HCT116 (cell line): ENCODE measurements at regions not wholly inside any gene's neighbourhood (a gene's known extent, or its start where the extent isn't known, plus 50 kb on each side); places are given as distances from the start of the nearest gene placed in this dataset.

Experiments
- EZH2 ChIP-seq: fragments of 200-600 bp; sonication (generic); IDR thresholded peaks from 2 replicates; pipeline ENCODE4 v1.6.1; 2017; ENCODE audit warnings: antibody characterized with exemption, mixed run types
- POLR2A ChIP-seq: IDR thresholded peaks from 2 replicates; pipeline ENCODE4 v1.7.0; 2011; ENCODE audit warnings: borderline replicate concordance; ENCODE audit not compliant: insufficient read depth, insufficient read length; ENCODE audit errors: extremely low read depth
- TCF7L2 ChIP-seq: IDR thresholded peaks from 2 replicates; pipeline ENCODE4 v1.7.0; 2011; ENCODE audit warnings: borderline replicate concordance, inconsistent platforms; ENCODE audit not compliant: insufficient read depth, insufficient read length; ENCODE audit errors: extremely low read depth
- TF ChIP-seq, protein P1 (sequence below): IDR thresholded peaks from 2 replicates; pipeline ENCODE4 v1.6.1; 2012
- TF ChIP-seq, protein P2 (sequence below), 3 experiments: fragments of 200-600 bp in 1 of 3; sonication (generic) in 1 of 3; IDR thresholded peaks in 2 of 3; conservative IDR thresholded peaks in 1 of 3; 2 replicates each; pipeline ENCODE4 v1.5.1; 2012 to 2017; ENCODE audit warnings: low read depth in 2 of 3, low read length in 2 of 3, antibody characterized with exemption in 1 of 3, borderline replicate concordance in 1 of 3, control low read depth in 1 of 3, mild to moderate bottlenecking in 1 of 3, mixed read lengths in 1 of 3, mixed run types in 1 of 3, moderate library complexity in 1 of 3; ENCODE audit not compliant: insufficient read depth in 1 of 3

DNA sequence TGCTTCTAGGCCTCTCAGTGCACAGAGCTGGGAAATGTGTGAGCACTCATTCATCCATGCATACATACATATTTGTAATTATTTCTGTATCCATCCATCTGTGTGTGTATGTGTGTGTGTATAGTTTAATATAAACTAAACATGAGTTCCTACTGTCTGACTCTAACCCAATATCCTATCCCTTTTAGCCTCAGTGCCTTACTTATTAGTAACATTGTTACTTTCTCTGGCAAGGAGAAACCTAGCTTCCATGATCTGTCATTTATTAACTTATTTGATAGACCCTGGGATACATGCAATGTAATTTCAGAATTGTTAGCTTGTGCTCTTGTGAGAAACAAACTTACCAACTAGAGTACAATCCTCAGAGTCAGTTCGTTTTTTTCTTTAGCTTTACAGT is 59.0 kb upstream of the WSCD1 start:
- no peak for TF ChIP-seq POLR2A
- TF ChIP-seq, protein P1, sequence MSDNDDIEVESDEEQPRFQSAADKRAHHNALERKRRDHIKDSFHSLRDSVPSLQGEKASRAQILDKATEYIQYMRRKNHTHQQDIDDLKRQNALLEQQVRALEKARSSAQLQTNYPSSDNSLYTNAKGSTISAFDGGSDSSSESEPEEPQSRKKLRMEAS = no peak
- no peak for TF ChIP-seq TCF7L2
- TF ChIP-seq EZH2 = no peak
- TF ChIP-seq, protein P2, sequence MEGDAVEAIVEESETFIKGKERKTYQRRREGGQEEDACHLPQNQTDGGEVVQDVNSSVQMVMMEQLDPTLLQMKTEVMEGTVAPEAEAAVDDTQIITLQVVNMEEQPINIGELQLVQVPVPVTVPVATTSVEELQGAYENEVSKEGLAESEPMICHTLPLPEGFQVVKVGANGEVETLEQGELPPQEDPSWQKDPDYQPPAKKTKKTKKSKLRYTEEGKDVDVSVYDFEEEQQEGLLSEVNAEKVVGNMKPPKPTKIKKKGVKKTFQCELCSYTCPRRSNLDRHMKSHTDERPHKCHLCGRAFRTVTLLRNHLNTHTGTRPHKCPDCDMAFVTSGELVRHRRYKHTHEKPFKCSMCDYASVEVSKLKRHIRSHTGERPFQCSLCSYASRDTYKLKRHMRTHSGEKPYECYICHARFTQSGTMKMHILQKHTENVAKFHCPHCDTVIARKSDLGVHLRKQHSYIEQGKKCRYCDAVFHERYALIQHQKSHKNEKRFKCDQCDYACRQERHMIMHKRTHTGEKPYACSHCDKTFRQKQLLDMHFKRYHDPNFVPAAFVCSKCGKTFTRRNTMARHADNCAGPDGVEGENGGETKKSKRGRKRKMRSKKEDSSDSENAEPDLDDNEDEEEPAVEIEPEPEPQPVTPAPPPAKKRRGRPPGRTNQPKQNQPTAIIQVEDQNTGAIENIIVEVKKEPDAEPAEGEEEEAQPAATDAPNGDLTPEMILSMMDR (IDR thresholded peaks at IDR 0.05 in 2 of 3, conservative IDR thresholded peaks at IDR 0.05 in 1 of 3; ENCODE audit: borderline replicate concordance in 1 of 3, insufficient read depth in 1 of 3, low read depth in 2 of 3, low read length in 2 of 3) = no peak
